ENCODE measurements at regions not wholly inside any gene's neighbourhood (a gene's known extent, or its start where the extent isn't known, plus 50 kb on each side); places are given as distances from the start of the nearest gene placed in this dataset.

GRCh38 chr14:94884616-94885230 is 114.8 kb upstream of the GSC start:
- H3K27ac ChIP-seq (ENCODE audit: low read depth in 1 of 2, low read length in 2 of 2), result no peak overlapping the region
- ATAC-seq (ENCODE audit: low FRiP score) (no peak), DNase-seq (no peak)
- no peaks in the 10 kb centered on the region for H3K27me3 ChIP-seq (ENCODE audit: control insufficient read depth in 1 of 2, insufficient read depth in 2 of 2, low read length in 1 of 2)
- intact Hi-C loops (cut with DNase I), result loop anchor here in 1 of 2 donors (2.0 kb wide), 1 partner anchor 66 kb away; no protein-coding TSS in a partner anchor
- no peaks in the 10 kb centered on the region for H3K36me3 ChIP-seq (ENCODE audit: control insufficient read depth in 1 of 2, insufficient read depth in 2 of 2, low read length in 1 of 2)
- peaks cover 2% of the 10 kb centered on the region for H3K9me3 ChIP-seq (ENCODE audit: control insufficient read depth, low read length)
- WGBS, 2 donors, result 41 to 51% methylated on average over 19 of the region's 19 CpGs
- H3K4me3 ChIP-seq (ENCODE audit: low read length in 2 of 2), result no peak overlapping the region
- H3K4me1 ChIP-seq (ENCODE audit: control insufficient read depth in 1 of 2, insufficient read depth in 2 of 2, low read length in 2 of 2), result no peaks in the 10 kb centered on the region

GRCh38 chr14:94882401-94882800 is 112.5 kb upstream of the GSC start:
- ATAC-seq (ENCODE audit: low FRiP score) (no peak), DNase-seq (no peak)
- 92 to 93% methylated on average over 3 of the region's 3 CpGs for WGBS, 2 donors
- peaks cover 2% of the 10 kb centered on the region for H3K9me3 ChIP-seq (ENCODE audit: control insufficient read depth, low read length)
- H3K27me3 ChIP-seq (ENCODE audit: control insufficient read depth in 1 of 2, insufficient read depth in 2 of 2, low read length in 1 of 2), result no peaks in the 10 kb centered on the region
- no peak overlapping the region for H3K4me3 ChIP-seq (ENCODE audit: low read length in 2 of 2)
- intact Hi-C loops (cut with DNase I), result no loop called here
- no peaks in the 10 kb centered on the region for H3K36me3 ChIP-seq (ENCODE audit: control insufficient read depth in 1 of 2, insufficient read depth in 2 of 2, low read length in 1 of 2)
- no peak overlapping the region for H3K27ac ChIP-seq (ENCODE audit: low read depth in 1 of 2, low read length in 2 of 2)
- no peaks in the 10 kb centered on the region for H3K4me1 ChIP-seq (ENCODE audit: control insufficient read depth in 1 of 2, insufficient read depth in 2 of 2, low read length in 2 of 2)

GRCh38 chr14:94880876-94881275 is 111.0 kb upstream of the GSC start:
- DNase-seq (no peak), ATAC-seq (ENCODE audit: low FRiP score) (no peak)
- 88 to 93% methylated on average over 11 of the region's 11 CpGs for whole genome bisulfite sequencing, 2 donors
- Histone ChIP-seq H3K27me3 (ENCODE audit: control insufficient read depth in 1 of 2, insufficient read depth in 2 of 2, low read length in 1 of 2) (no peaks in the 10 kb centered on the region), H3K4me3 (ENCODE audit: low read length in 2 of 2) (no peak overlapping the region), H3K27ac (ENCODE audit: low read depth in 1 of 2, low read length in 2 of 2) (no peak overlapping the region), H3K36me3 (ENCODE audit: control insufficient read depth in 1 of 2, insufficient read depth in 2 of 2, low read length in 1 of 2) (no peaks in the 10 kb centered on the region), H3K9me3 (ENCODE audit: control insufficient read depth, low read length) (peaks cover 2% of the 10 kb centered on the region), H3K4me1 (ENCODE audit: control insufficient read depth in 1 of 2, insufficient read depth in 2 of 2, low read length in 2 of 2) (no peaks in the 10 kb centered on the region)
- intact Hi-C loops (cut with DNase I), result no loop called here

GRCh38 chr14:94880106-94880505 is 110.2 kb upstream of the GSC start:
- DNase-seq (no peak), ATAC-seq (ENCODE audit: low FRiP score) (no peak)
- Histone ChIP-seq H3K4me1 (ENCODE audit: control insufficient read depth in 1 of 2, insufficient read depth in 2 of 2, low read length in 2 of 2) (no peaks in the 10 kb centered on the region), H3K36me3 (ENCODE audit: control insufficient read depth in 1 of 2, insufficient read depth in 2 of 2, low read length in 1 of 2) (no peaks in the 10 kb centered on the region), H3K4me3 (ENCODE audit: low read length in 2 of 2) (no peak overlapping the region), H3K9me3 (ENCODE audit: control insufficient read depth, low read length) (peaks cover 2% of the 10 kb centered on the region), H3K27me3 (ENCODE audit: control insufficient read depth in 1 of 2, insufficient read depth in 2 of 2, low read length in 1 of 2) (no peaks in the 10 kb centered on the region), H3K27ac (ENCODE audit: low read depth in 1 of 2, low read length in 2 of 2) (no peak overlapping the region)
- intact Hi-C loops (cut with DNase I), result no loop called here
- 97 to 99% methylated on average over 5 of the region's 5 CpGs for WGBS, 2 donors

- 72 to 73% methylated on average over 5 of the region's 5 CpGs for WGBS, 2 donors
- no peak for ATAC-seq (ENCODE audit: low FRiP score)
These were observed 109.6 kb upstream of the GSC start for GRCh38 chr14:94879537-94879936.

GRCh38 chr14:94876306-94876705 is 106.4 kb upstream of the GSC start:
- WGBS, 2 donors, result 36 to 43% methylated on average over 4 of the region's 4 CpGs
- no peaks in the 10 kb centered on the region for H3K9me3 ChIP-seq (ENCODE audit: control insufficient read depth, low read length)

More at GRCh38 chr14:94879537-94879936, 109.6 kb upstream of the GSC start:
- Histone ChIP-seq H3K9me3 (ENCODE audit: control insufficient read depth, low read length) (peaks cover 2% of the 10 kb centered on the region), H3K27ac (ENCODE audit: low read depth in 1 of 2, low read length in 2 of 2) (no peak overlapping the region), H3K4me1 (ENCODE audit: control insufficient read depth in 1 of 2, insufficient read depth in 2 of 2, low read length in 2 of 2) (no peaks in the 10 kb centered on the region), H3K27me3 (ENCODE audit: control insufficient read depth in 1 of 2, insufficient read depth in 2 of 2, low read length in 1 of 2) (no peaks in the 10 kb centered on the region), H3K4me3 (ENCODE audit: low read length in 2 of 2) (no peak overlapping the region), H3K36me3 (ENCODE audit: control insufficient read depth in 1 of 2, insufficient read depth in 2 of 2, low read length in 1 of 2) (no peaks in the 10 kb centered on the region)
- intact Hi-C loops (cut with DNase I), result no loop called here
- DNase-seq, result no peak

GRCh38 chr14:94875256-94875655 is 105.3 kb upstream of the GSC start:
- 42 to 50% methylated on average over 6 of the region's 6 CpGs for whole genome bisulfite sequencing, 2 donors
- no peak for DNase-seq
- H3K4me3 ChIP-seq (ENCODE audit: low read length in 2 of 2), result no peak overlapping the region
- no peaks in the 10 kb centered on the region for H3K27me3 ChIP-seq (ENCODE audit: control insufficient read depth in 1 of 2, insufficient read depth in 2 of 2, low read length in 1 of 2)
- H3K9me3 ChIP-seq (ENCODE audit: control insufficient read depth, low read length), result no peaks in the 10 kb centered on the region
- intact Hi-C loops (cut with DNase I), result no loop called here
- no peak for ATAC-seq (ENCODE audit: low FRiP score)
- no peak overlapping the region for H3K27ac ChIP-seq (ENCODE audit: low read depth in 1 of 2, low read length in 2 of 2)
- no peaks in the 10 kb centered on the region for H3K36me3 ChIP-seq (ENCODE audit: control insufficient read depth in 1 of 2, insufficient read depth in 2 of 2, low read length in 1 of 2)
- H3K4me1 ChIP-seq (ENCODE audit: control insufficient read depth in 1 of 2, insufficient read depth in 2 of 2, low read length in 2 of 2), result no peaks in the 10 kb centered on the region

More at GRCh38 chr14:94876306-94876705, 106.4 kb upstream of the GSC start:
- H3K27ac ChIP-seq (ENCODE audit: low read depth in 1 of 2, low read length in 2 of 2), result no peak overlapping the region
- no peaks in the 10 kb centered on the region for H3K36me3 ChIP-seq (ENCODE audit: control insufficient read depth in 1 of 2, insufficient read depth in 2 of 2, low read length in 1 of 2)
- no peak overlapping the region for H3K4me3 ChIP-seq (ENCODE audit: low read length in 2 of 2)
- no peaks in the 10 kb centered on the region for H3K27me3 ChIP-seq (ENCODE audit: control insufficient read depth in 1 of 2, insufficient read depth in 2 of 2, low read length in 1 of 2)
- no peaks in the 10 kb centered on the region for H3K4me1 ChIP-seq (ENCODE audit: control insufficient read depth in 1 of 2, insufficient read depth in 2 of 2, low read length in 2 of 2)
- DNase-seq (no peak), ATAC-seq (ENCODE audit: low FRiP score) (no peak)
- intact Hi-C loops (cut with DNase I), result no loop called here

GRCh38 chr14:94868772-94869072 is 98.8 kb upstream of the GSC start:
- ATAC-seq (ENCODE audit: low FRiP score) (no peak), DNase-seq (no peak)
- Histone ChIP-seq H3K36me3 (ENCODE audit: control insufficient read depth in 1 of 2, insufficient read depth in 2 of 2, low read length in 1 of 2) (no peaks in the 10 kb centered on the region), H3K4me3 (ENCODE audit: low read length in 2 of 2) (no peak overlapping the region), H3K27ac (ENCODE audit: low read depth in 1 of 2, low read length in 2 of 2) (no peak overlapping the region), H3K4me1 (ENCODE audit: control insufficient read depth in 1 of 2, insufficient read depth in 2 of 2, low read length in 2 of 2) (no peaks in the 10 kb centered on the region), H3K9me3 (ENCODE audit: control insufficient read depth, low read length) (no peaks in the 10 kb centered on the region), H3K27me3 (ENCODE audit: control insufficient read depth in 1 of 2, insufficient read depth in 2 of 2, low read length in 1 of 2) (no peaks in the 10 kb centered on the region)
- WGBS, 2 donors, result 83 to 88% methylated on average over 3 of the region's 3 CpGs
- intact Hi-C loops (cut with DNase I), result no loop called here

- H3K27ac ChIP-seq (ENCODE audit: low read depth in 1 of 2, low read length in 2 of 2), result no peak overlapping the region
- H3K27me3 ChIP-seq (ENCODE audit: control insufficient read depth in 1 of 2, insufficient read depth in 2 of 2, low read length in 1 of 2), result no peaks in the 10 kb centered on the region
- WGBS, 2 donors, result 50 to 56% methylated on average over 20 of the region's 20 CpGs
- H3K9me3 ChIP-seq (ENCODE audit: control insufficient read depth, low read length), result no peaks in the 10 kb centered on the region
- H3K4me3 ChIP-seq (ENCODE audit: low read length in 2 of 2), result no peak overlapping the region
- ATAC-seq (ENCODE audit: low FRiP score) (no peak), DNase-seq (no peak)
- H3K4me1 ChIP-seq (ENCODE audit: control insufficient read depth in 1 of 2, insufficient read depth in 2 of 2, low read length in 2 of 2), result no peaks in the 10 kb centered on the region
- H3K36me3 ChIP-seq (ENCODE audit: control insufficient read depth in 1 of 2, insufficient read depth in 2 of 2, low read length in 1 of 2), result no peaks in the 10 kb centered on the region
- intact Hi-C loops (cut with DNase I), result no loop called here
These were observed 98.2 kb upstream of the GSC start for GRCh38 chr14:94867946-94868771.
